ENCODE measurements at regions not wholly inside any gene's neighbourhood (a gene's known extent, or its start where the extent isn't known, plus 50 kb on each side); places are given as distances from the start of the nearest gene placed in this dataset.

DNA sequence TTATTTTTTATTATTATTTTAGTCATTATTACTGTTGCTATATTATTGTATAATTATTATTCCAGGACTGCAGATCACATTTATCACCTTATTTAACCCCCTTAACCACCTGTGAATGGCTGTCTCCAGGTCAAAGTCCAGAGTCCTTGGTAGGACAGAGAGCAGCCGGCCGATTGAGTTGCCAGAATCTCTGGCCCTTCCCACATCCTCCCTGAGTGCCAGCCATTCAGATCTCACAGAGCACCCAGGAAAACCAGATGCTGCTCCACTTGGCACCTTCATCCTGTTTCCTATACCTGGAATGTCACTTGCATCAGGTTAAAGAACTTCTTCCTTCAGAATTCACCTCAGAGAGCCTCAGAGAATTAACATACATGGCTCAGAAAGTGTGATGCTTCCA, 101.1 kb downstream of the ELAPOR2 start:
- no peak overlapping the region for H3K4me3 Mint-ChIP-seq
- Histone ChIP-seq H3K27me3 (ENCODE audit: control insufficient read depth in 1 of 2, insufficient read depth in 2 of 2, low read length in 2 of 2) (no peaks in the 10 kb centered on the region), H3K4me3 (ENCODE audit: low read length) (no peak overlapping the region), H3K36me3 (ENCODE audit: insufficient read depth, low read length) (no peaks in the 10 kb centered on the region), H3K9me3 (ENCODE audit: control insufficient read depth in 1 of 2, insufficient read depth in 1 of 2, low read length in 2 of 2) (no peaks in the 10 kb centered on the region), H3K27ac (ENCODE audit: low read depth in 1 of 2, low read length in 2 of 2) (no peak overlapping the region), H3K4me1 (ENCODE audit: insufficient read depth, low read length) (no peaks in the 10 kb centered on the region)
- H3K27me3 Mint-ChIP-seq = peaks cover 12% of the 10 kb centered on the region
- no peak for ATAC-seq (ENCODE audit: poor library complexity)
- CTCF ChIA-PET = no interaction called here
- POLR2A ChIA-PET = no interaction called here
- TF ChIP-seq, protein P1, sequence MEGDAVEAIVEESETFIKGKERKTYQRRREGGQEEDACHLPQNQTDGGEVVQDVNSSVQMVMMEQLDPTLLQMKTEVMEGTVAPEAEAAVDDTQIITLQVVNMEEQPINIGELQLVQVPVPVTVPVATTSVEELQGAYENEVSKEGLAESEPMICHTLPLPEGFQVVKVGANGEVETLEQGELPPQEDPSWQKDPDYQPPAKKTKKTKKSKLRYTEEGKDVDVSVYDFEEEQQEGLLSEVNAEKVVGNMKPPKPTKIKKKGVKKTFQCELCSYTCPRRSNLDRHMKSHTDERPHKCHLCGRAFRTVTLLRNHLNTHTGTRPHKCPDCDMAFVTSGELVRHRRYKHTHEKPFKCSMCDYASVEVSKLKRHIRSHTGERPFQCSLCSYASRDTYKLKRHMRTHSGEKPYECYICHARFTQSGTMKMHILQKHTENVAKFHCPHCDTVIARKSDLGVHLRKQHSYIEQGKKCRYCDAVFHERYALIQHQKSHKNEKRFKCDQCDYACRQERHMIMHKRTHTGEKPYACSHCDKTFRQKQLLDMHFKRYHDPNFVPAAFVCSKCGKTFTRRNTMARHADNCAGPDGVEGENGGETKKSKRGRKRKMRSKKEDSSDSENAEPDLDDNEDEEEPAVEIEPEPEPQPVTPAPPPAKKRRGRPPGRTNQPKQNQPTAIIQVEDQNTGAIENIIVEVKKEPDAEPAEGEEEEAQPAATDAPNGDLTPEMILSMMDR (IDR thresholded peaks at IDR 0.05) = no peak
- DNase-seq = no peak
- no peak overlapping the region for H3K27ac Mint-ChIP-seq
- intact Hi-C loops (cut with DNase I, micrococcal nuclease) = no loop called here
- H3K9me3 Mint-ChIP-seq = no peaks in the 10 kb centered on the region
- no peaks in the 10 kb centered on the region for H3K36me3 Mint-ChIP-seq (ENCODE audit: low read depth)
- no peaks in the 10 kb centered on the region for H3K4me1 Mint-ChIP-seq (ENCODE audit: low read depth)

- Mint-ChIP-seq H3K27me3 (peaks cover 2% of the 10 kb centered on the region), H3K27ac (no peak overlapping the region), H3K4me1 (ENCODE audit: low read depth) (no peaks in the 10 kb centered on the region), H3K4me3 (no peak overlapping the region), H3K36me3 (ENCODE audit: low read depth) (no peaks in the 10 kb centered on the region), H3K9me3 (no peaks in the 10 kb centered on the region)
- Histone ChIP-seq H3K27ac (ENCODE audit: low read depth in 1 of 2, low read length in 2 of 2) (no peak overlapping the region), H3K4me1 (ENCODE audit: insufficient read depth, low read length) (no peaks in the 10 kb centered on the region), H3K4me3 (ENCODE audit: low read length) (no peak overlapping the region), H3K27me3 (ENCODE audit: control insufficient read depth in 1 of 2, insufficient read depth in 2 of 2, low read length in 2 of 2) (no peaks in the 10 kb centered on the region), H3K9me3 (ENCODE audit: control insufficient read depth in 1 of 2, insufficient read depth in 1 of 2, low read length in 2 of 2) (no peaks in the 10 kb centered on the region), H3K36me3 (ENCODE audit: insufficient read depth, low read length) (no peaks in the 10 kb centered on the region)
- ChIA-PET POLR2A (no interaction called here), CTCF (interaction anchor here (1.1 kb wide), 2 partner anchors 9 to 81 kb away, joined by 3 read pairs; no protein-coding TSS in a partner anchor)
- DNase-seq (no peak), ATAC-seq (ENCODE audit: poor library complexity) (no peak)
- TF ChIP-seq, protein P1 (IDR thresholded peaks at IDR 0.05) = no peak
- intact Hi-C loops (cut with DNase I, micrococcal nuclease) = no loop called here
Measured at GRCh38 chr7:86956567-86956966, 102.9 kb downstream of the ELAPOR2 start.

- CTCF ChIA-PET = interaction anchor here (1.1 kb wide), 1 partner anchor 82 kb away, joined by 3 read pairs; no protein-coding TSS in a partner anchor
- Histone ChIP-seq H3K9me3 (ENCODE audit: control insufficient read depth in 1 of 2, insufficient read depth in 1 of 2, low read length in 2 of 2) (no peaks in the 10 kb centered on the region), H3K27ac (ENCODE audit: low read depth in 1 of 2, low read length in 2 of 2) (no peak overlapping the region), H3K27me3 (ENCODE audit: control insufficient read depth in 1 of 2, insufficient read depth in 2 of 2, low read length in 2 of 2) (no peaks in the 10 kb centered on the region), H3K36me3 (ENCODE audit: insufficient read depth, low read length) (no peaks in the 10 kb centered on the region), H3K4me1 (ENCODE audit: insufficient read depth, low read length) (no peaks in the 10 kb centered on the region), H3K4me3 (ENCODE audit: low read length) (no peak overlapping the region)
- Mint-ChIP-seq H3K4me3 (no peak overlapping the region), H3K27ac (no peak overlapping the region), H3K36me3 (ENCODE audit: low read depth) (no peaks in the 10 kb centered on the region), H3K27me3 (no peaks in the 10 kb centered on the region), H3K9me3 (no peaks in the 10 kb centered on the region), H3K4me1 (ENCODE audit: low read depth) (no peaks in the 10 kb centered on the region)
- DNase-seq (no peak), ATAC-seq (ENCODE audit: poor library complexity) (no peak)
- TF ChIP-seq, protein P1 (IDR thresholded peaks at IDR 0.05) = no peak
- intact Hi-C loops (cut with DNase I, micrococcal nuclease) = no loop called here
- POLR2A ChIA-PET = no interaction called here
Measured at GRCh38 chr7:86955895-86956503, 103.5 kb downstream of the ELAPOR2 start.
